ENCODE measurements at regions not wholly inside any gene's neighbourhood (a gene's known extent, or its start where the extent isn't known, plus 50 kb on each side); places are given as distances from the start of the nearest gene placed in this dataset.

DNA sequence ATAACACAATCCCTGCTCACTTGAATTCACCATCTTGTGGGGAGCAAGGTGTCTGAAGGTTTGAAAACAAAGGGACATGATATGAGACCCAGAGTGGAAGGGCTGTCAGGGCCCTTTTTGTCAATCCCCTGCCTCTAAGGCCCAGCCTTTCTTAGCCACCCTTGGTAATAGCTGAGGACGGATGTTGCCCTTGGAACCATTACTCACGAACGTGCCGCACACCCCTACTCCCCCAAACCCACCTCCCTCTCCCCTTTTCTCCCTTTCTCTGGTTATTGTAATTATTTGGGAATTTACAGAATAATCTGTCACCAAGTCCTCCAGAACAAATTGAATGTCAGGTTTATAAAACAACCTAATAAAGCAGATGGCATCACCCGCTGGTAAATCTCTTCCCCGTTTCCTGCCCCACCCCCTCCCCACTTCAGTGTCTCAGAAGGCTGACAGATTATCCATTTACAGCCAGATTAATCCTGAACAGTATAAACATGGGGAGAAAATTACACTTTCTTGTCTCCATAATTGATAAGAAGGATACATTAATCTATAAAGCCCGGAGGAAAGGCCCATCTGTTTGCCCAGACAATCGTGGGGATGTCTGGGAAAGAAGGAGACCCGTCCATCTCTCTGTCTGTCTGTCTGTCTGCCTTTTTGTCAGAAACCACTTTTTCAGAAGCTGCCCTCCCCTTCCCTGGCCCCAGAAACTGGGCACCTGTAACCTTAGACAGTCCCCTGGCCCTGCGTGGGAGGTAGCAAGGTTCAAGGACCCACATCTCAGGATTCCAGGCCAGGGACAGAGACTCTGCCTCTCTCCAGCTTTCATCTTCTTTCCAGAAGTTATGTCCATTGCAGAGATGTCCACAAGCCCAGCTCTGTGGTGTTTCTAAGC lies 60.6 kb upstream of the CD34 start:
- Histone ChIP-seq H3K27ac (no peak overlapping the region), H3K27me3 (no peaks in the 10 kb centered on the region), H3K4me3 (no peak overlapping the region), H3K36me3 (no peaks in the 10 kb centered on the region), H3K4me1 (no peaks in the 10 kb centered on the region), H3K9me3 (no peaks in the 10 kb centered on the region)
- TF ChIP-seq POLR2A (IDR thresholded peaks at IDR 0.05) (no peak), EP300 (IDR thresholded peaks at IDR 0.05) (no peak)
- TF ChIP-seq, protein P1, sequence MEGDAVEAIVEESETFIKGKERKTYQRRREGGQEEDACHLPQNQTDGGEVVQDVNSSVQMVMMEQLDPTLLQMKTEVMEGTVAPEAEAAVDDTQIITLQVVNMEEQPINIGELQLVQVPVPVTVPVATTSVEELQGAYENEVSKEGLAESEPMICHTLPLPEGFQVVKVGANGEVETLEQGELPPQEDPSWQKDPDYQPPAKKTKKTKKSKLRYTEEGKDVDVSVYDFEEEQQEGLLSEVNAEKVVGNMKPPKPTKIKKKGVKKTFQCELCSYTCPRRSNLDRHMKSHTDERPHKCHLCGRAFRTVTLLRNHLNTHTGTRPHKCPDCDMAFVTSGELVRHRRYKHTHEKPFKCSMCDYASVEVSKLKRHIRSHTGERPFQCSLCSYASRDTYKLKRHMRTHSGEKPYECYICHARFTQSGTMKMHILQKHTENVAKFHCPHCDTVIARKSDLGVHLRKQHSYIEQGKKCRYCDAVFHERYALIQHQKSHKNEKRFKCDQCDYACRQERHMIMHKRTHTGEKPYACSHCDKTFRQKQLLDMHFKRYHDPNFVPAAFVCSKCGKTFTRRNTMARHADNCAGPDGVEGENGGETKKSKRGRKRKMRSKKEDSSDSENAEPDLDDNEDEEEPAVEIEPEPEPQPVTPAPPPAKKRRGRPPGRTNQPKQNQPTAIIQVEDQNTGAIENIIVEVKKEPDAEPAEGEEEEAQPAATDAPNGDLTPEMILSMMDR (IDR thresholded peaks at IDR 0.05): no peak
- WGBS, 2 donors: 82 to 85% methylated on average over 10 of the region's 10 CpGs
- DNase-seq (ENCODE audit: low spot score in 2 of 2): no peak

DNA sequence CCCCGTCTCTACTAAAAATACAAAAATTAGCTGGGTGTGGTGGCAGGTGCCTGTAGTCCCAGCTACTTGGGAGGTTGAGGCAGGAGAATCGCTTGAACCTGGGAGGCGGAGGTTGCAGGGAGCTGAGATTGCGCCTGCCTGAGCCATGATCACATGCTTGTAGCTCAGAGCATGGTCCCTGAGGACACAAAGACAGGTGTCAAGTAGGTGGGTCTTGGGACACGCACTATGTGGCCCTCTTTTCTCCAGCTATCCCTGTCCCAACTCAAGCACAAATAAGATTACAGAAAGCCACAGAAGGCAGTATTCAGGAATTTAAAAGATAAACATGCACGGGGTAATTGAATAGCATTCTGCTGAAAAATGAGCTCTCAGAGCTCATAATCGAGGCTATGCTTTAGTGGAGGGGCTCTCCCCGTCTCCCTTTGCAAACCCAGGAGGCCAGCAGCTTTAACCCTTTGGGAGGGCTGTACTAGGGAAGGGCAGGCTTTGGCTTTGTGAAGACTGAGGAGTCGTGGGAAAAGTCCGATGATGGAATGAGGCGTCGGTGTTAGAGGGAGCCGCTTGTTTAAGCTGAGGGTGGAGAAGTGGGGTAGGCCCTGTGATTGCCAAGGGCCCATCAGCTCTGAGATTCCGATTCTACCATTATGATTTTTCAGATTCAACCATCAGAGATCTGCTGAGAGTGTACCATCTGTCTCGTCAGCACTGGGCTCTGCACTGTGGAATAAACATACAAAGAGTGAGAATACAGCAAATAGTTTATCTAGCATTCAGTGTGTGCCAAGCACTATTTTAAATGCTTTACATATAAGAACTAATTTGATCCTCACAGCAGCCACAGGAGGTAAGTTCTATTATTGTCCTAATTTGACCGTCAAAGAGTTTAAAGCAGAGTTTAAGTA lies 59.7 kb upstream of the CD34 start:
- no peaks in the 10 kb centered on the region for H3K36me3 ChIP-seq
- H3K27ac ChIP-seq: no peak overlapping the region
- DNase-seq (ENCODE audit: low spot score in 2 of 2): no peak
- TF ChIP-seq EP300 (IDR thresholded peaks at IDR 0.05): no peak
- TF ChIP-seq, protein P1 (IDR thresholded peaks at IDR 0.05): no peak
- TF ChIP-seq POLR2A (IDR thresholded peaks at IDR 0.05): no peak
- WGBS, 2 donors: 56 to 64% methylated on average over 16 of the region's 16 CpGs
- no peaks in the 10 kb centered on the region for H3K27me3 ChIP-seq
- H3K4me3 ChIP-seq: no peak overlapping the region
- H3K4me1 ChIP-seq: no peaks in the 10 kb centered on the region
- H3K9me3 ChIP-seq: no peaks in the 10 kb centered on the region

DNA sequence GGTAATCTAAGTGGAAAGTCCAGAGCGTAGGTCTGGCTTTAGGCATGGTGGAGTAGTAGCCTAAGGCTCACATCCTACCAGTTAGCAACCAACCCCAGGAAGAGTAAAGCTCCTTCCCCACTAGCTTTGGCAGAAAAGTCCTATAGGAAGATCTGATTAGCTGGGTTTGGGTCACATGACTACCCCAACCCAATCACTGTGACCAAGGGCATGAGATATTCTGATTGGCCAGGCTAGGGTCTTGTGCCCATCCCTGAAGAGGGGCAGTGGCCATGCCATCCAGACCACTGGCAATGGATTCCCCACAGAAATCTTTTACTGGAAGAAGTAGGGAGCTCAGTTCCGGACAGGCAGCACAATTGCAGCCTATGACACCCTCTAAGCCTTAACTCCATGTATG lies 58.6 kb upstream of the CD34 start:
- H3K4me1 ChIP-seq: peaks cover 0 to 3% (median 0%) of the 10 kb centered on the region in 4 donors
- H3K36me3 ChIP-seq: no peaks in the 10 kb centered on the region
- TF ChIP-seq, protein P1 (IDR thresholded peaks at IDR 0.05): no peak
- TF ChIP-seq EP300 (IDR thresholded peaks at IDR 0.05) (no peak), POLR2A (IDR thresholded peaks at IDR 0.05) (no peak)
- H3K9me3 ChIP-seq: no peaks in the 10 kb centered on the region
- 97 to 100% methylated on average over 2 of the region's 2 CpGs for whole genome bisulfite sequencing, 2 donors
- H3K27ac ChIP-seq: no peak overlapping the region
- no peak overlapping the region for H3K4me3 ChIP-seq
- DNase-seq (ENCODE audit: low spot score in 2 of 2): no peak
- H3K27me3 ChIP-seq: no peaks in the 10 kb centered on the region

DNA sequence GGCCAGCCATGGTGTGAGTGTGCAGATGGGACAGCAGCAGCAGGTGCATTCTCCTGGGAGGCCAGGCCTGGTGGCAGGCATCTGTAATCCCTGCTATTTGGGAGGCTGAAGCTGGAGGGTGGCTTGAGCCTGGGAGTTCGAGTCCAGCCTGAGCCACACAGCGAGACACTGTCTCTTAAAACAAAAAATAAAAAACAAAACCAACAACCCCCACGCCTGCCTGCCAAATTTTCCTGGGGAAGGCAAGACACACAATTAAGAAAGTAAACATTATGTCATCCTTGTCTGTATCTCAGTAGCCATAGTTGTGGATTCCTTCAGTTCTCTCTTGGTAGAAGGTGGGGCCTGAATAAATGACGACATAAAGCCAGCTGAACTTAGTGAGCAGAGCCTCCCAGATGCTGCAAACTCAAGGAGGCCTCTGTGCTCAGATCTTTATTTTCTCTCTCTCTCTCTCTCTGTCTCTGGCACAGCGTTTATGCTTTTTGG lies 57.6 kb upstream of the CD34 start:
- no peaks in the 10 kb centered on the region for H3K9me3 ChIP-seq
- no peak for DNase-seq (ENCODE audit: low spot score in 2 of 2)
- H3K4me1 ChIP-seq: peaks cover 0 to 12% (median 5%) of the 10 kb centered on the region in 4 donors
- no peak overlapping the region for H3K27ac ChIP-seq
- no peak overlapping the region for H3K4me3 ChIP-seq
- no peaks in the 10 kb centered on the region for H3K36me3 ChIP-seq
- WGBS, 2 donors: 45 to 47% methylated on average over 5 of the region's 5 CpGs
- no peak for TF ChIP-seq EP300 (IDR thresholded peaks at IDR 0.05)
- no peak for TF ChIP-seq POLR2A (IDR thresholded peaks at IDR 0.05)
- TF ChIP-seq, protein P1 (IDR thresholded peaks at IDR 0.05): no peak
- H3K27me3 ChIP-seq: no peaks in the 10 kb centered on the region

Measured in tibial nerve (tissue), 4 donors.